A673 (cell line): ENCODE measurements at regions not wholly inside any gene's neighbourhood (a gene's known extent, or its start where the extent isn't known, plus 50 kb on each side); places are given as distances from the start of the nearest gene placed in this dataset.

Experiments used
- BruUV-seq: library from RNA; stranded (reverse); fragments of 400-500 nt; replicated peaks from 2 replicates; lab custom pipeline; 2021; lab: Mats Ljungman, UMichigan
- CTCF ChIA-PET: fragments of 300-600 bp; sonication (Branson Sonifier 250); formaldehyde crosslinking; loops from one replicate; lab custom pipeline; 2022; ENCODE audit warnings: antibody characterized with exemption; lab: Charles Lee
- POLR2A ChIA-PET: fragments of 300-600 bp; sonication (Branson Sonifier 250); formaldehyde crosslinking; loops from one replicate; lab custom pipeline; 2022; ENCODE audit warnings: antibody characterized with exemption; ENCODE audit not compliant: low non-redundant PET; lab: Charles Lee
- DNase-seq: peaks from one replicate; pipeline ENCODE4 v3.0.0-alpha.2; 2015; ENCODE audit warnings: low spot score
- H3K27ac ChIP-seq: fragments of 200-600 bp; sonication (generic); 2 replicates; pipeline ENCODE4 v1.5.1; 2016; ENCODE audit warnings: mixed run types, low read depth, mild to moderate bottlenecking, mixed read lengths, antibody characterized with exemption, low read length; ENCODE audit not compliant: poor library complexity, severe bottlenecking
- H3K27me3 ChIP-seq: fragments of 200-600 bp; sonication (generic); replicated peaks from 2 replicates; pipeline ENCODE4 v1.6.1; 2017; ENCODE audit warnings: mixed run types, low read depth, mild to moderate bottlenecking, mixed read lengths, antibody characterized with exemption, low read length; ENCODE audit not compliant: insufficient read depth, poor library complexity
- H3K36me3 ChIP-seq: fragments of 200-600 bp; sonication (generic); 2 replicates; pipeline ENCODE4 v1.6.1; 2016; ENCODE audit warnings: mixed run types, mild to moderate bottlenecking, mixed read lengths, antibody characterized with exemption, low read length; ENCODE audit not compliant: insufficient read depth, poor library complexity, severe bottlenecking
- H3K4me1 ChIP-seq: fragments of 200-600 bp; sonication (generic); 2 replicates; pipeline ENCODE4 v1.6.1; 2017; ENCODE audit warnings: mixed run types, mild to moderate bottlenecking, mixed read lengths, antibody characterized with exemption, low read length; ENCODE audit not compliant: insufficient read depth, poor library complexity, severe bottlenecking
- H3K4me3 ChIP-seq: fragments of 200-600 bp; sonication (generic); 2 replicates; pipeline ENCODE4 v1.5.1; 2016; ENCODE audit warnings: low read depth, mixed run types, mild to moderate bottlenecking, mixed read lengths, low read length; ENCODE audit not compliant: poor library complexity, severe bottlenecking
- H3K9me3 ChIP-seq: fragments of 200-600 bp; sonication (generic); 2 replicates; pipeline ENCODE4 v1.6.1; 2016; ENCODE audit warnings: mixed run types, low read depth, mild to moderate bottlenecking, mixed read lengths, antibody characterized with exemption, low read length; ENCODE audit not compliant: poor library complexity, severe bottlenecking
- CTCF ChIP-seq: fragments of 300-800, 200-600 bp; sonication (generic); conservative IDR thresholded peaks from 2 replicates; pipeline ENCODE4 v1.5.1; 2017; ENCODE audit warnings: low read depth, mild to moderate bottlenecking, antibody characterized with exemption, low read length, moderate library complexity, mixed read lengths
- EZH2 ChIP-seq: fragments of 200-600 bp; sonication (generic); IDR thresholded peaks from 2 replicates; pipeline ENCODE4 v1.6.1; 2017; ENCODE audit warnings: borderline replicate concordance, low read depth, mild to moderate bottlenecking, mixed read lengths, antibody characterized with exemption, low read length; ENCODE audit not compliant: poor library complexity, severe bottlenecking
- intact Hi-C: fragments of 100-400 bp; cut with micrococcal nuclease; formaldehyde crosslinking; loops from one replicate; pipeline ENCODE4 v1.10.0; 2022; ENCODE audit not compliant: unreplicated experiment

- Histone ChIP-seq H3K4me1 (no peaks in the 10 kb centered on the region), H3K4me3 (no peak overlapping the region), H3K27ac (no peak overlapping the region), H3K27me3 (no peaks in the 10 kb centered on the region), H3K36me3 (no peaks in the 10 kb centered on the region), H3K9me3 (no peaks in the 10 kb centered on the region)
- TF ChIP-seq CTCF (no peak), EZH2 (no peak)
- intact Hi-C loops, result no loop called here
- POLR2A ChIA-PET, result interaction anchor here (0.6 kb wide), 1 partner anchor 84 kb away, joined by 15 read pairs; no protein-coding TSS in a partner anchor
- no peak for DNase-seq
- BruUV-seq, result no TSS peak
- CTCF ChIA-PET, result no interaction called here
Measured at GRCh38 chr2:139963863-139964355, 1183.7 kb upstream of the NXPH2 start.

- H3K4me1 ChIP-seq, result no peaks in the 10 kb centered on the region
- POLR2A ChIA-PET, result no interaction called here
- H3K9me3 ChIP-seq, result no peaks in the 10 kb centered on the region
- intact Hi-C loops, result no loop called here
- H3K27ac ChIP-seq, result no peak overlapping the region
- DNase-seq, result no peak
- no TSS peak for BruUV-seq
- no peaks in the 10 kb centered on the region for H3K36me3 ChIP-seq
- CTCF ChIA-PET, result no interaction called here
- no peaks in the 10 kb centered on the region for H3K27me3 ChIP-seq
- H3K4me3 ChIP-seq, result no peak overlapping the region
- TF ChIP-seq EZH2 (no peak), CTCF (no peak)
Measured at GRCh38 chr2:139949242-139949972, 1169.2 kb upstream of the NXPH2 start.

GRCh38 chr2:139946690-139947089 lies 1166.5 kb upstream of the NXPH2 start:
- no TSS peak for BruUV-seq
- TF ChIP-seq EZH2 (no peak), CTCF (peak; percentile 38)
- Histone ChIP-seq H3K9me3 (no peaks in the 10 kb centered on the region), H3K27ac (no peak overlapping the region), H3K4me1 (no peaks in the 10 kb centered on the region), H3K27me3 (no peaks in the 10 kb centered on the region), H3K4me3 (no peak overlapping the region), H3K36me3 (no peaks in the 10 kb centered on the region)
- intact Hi-C loops, result no loop called here
- POLR2A ChIA-PET, result no interaction called here
- CTCF ChIA-PET, result no interaction called here
- DNase-seq, result peak; percentile 15
